ENCODE measurements at regions not wholly inside any gene's neighbourhood (a gene's known extent, or its start where the extent isn't known, plus 50 kb on each side); places are given as distances from the start of the nearest gene placed in this dataset.

GRCh38 chr1:69197816-69198215, 369.9 kb upstream of the LRRC7 start:
- TF ChIP-seq CTCF (IDR thresholded peaks at IDR 0.05; ENCODE audit: low read length), result no peak
- TF ChIP-seq EZH2 (IDR thresholded peaks at IDR 0.05; ENCODE audit: borderline replicate concordance, low read length), result no peak
